ENCODE measurements at regions not wholly inside any gene's neighbourhood (a gene's known extent, or its start where the extent isn't known, plus 50 kb on each side); places are given as distances from the start of the nearest gene placed in this dataset.

DNA sequence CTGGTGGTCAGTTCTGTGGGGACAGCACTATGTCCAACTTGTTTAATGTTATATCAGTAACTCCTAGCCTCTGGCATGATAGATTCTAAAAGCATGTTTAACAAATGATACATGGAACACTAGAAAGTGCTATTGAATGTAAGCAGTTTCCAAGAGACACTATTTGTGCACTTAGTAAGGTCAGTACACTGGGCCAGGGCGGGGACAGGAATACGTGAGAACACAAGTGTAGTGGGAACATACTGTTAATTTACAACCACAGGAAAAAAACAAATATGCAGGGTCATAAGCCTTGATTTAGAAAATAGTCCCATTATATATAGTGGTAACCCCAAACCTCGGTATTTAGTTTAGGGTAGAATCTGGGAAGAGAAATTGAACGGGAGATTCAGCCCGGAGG lies 88.9 kb upstream of the SLC38A2 start:
- TF ChIP-seq ELF4 (IDR thresholded peaks at IDR 0.05) (no peak), FOXM1 (IDR thresholded peaks at IDR 0.05; ENCODE audit: borderline replicate concordance) (no peak), SP1 (IDR thresholded peaks at IDR 0.05) (no peak), BHLHE40 (IDR thresholded peaks at IDR 0.05; ENCODE audit: borderline replicate concordance) (no peak)

Measured in HEK293T (cell line).